Non-pigmented ciliary epithelial cell (primary cell): ENCODE measurements at regions not wholly inside any gene's neighbourhood (a gene's known extent, or its start where the extent isn't known, plus 50 kb on each side); places are given as distances from the start of the nearest gene placed in this dataset.

Experiments
- DNase-seq: peaks from one replicate; pipeline ENCODE4 v3.0.0-alpha.2; 2010; ENCODE audit warnings: low read depth

- DNase-seq, result no peak
These were observed 106.2 kb upstream of the PTCHD1 start for GRCh38 chrX:23228454-23228853.

GRCh38 chrX:23228950-23229448 lies 105.7 kb upstream of the PTCHD1 start:
- DNase-seq, result no peak

- no peak for DNase-seq
These were observed 99.6 kb upstream of the PTCHD1 start for GRCh38 chrX:23235051-23235450.

GRCh38 chrX:23246001-23246400 lies 88.6 kb upstream of the PTCHD1 start:
- peak; percentile 14 for DNase-seq

- DNase-seq, result no peak
These were observed 86.5 kb upstream of the PTCHD1 start for GRCh38 chrX:23248187-23248586.

GRCh38 chrX:23251043-23251442 lies 83.6 kb upstream of the PTCHD1 start:
- no peak for DNase-seq

GRCh38 chrX:23263892-23264291 lies 70.8 kb upstream of the PTCHD1 start:
- no peak for DNase-seq

GRCh38 chrX:23269923-23270322 lies 64.7 kb upstream of the PTCHD1 start:
- no peak for DNase-seq

- DNase-seq, result no peak
These were observed 63.6 kb upstream of the PTCHD1 start for GRCh38 chrX:23271026-23271425.

GRCh38 chrX:23276475-23276874 lies 58.2 kb upstream of the PTCHD1 start:
- no peak for DNase-seq
